SK-N-SH treated with all-trans-retinoic acid at 6 μM for 48 hours (cell line): ENCODE measurements at regions not wholly inside any gene's neighbourhood (a gene's known extent, or its start where the extent isn't known, plus 50 kb on each side); places are given as distances from the start of the nearest gene placed in this dataset.

Experiments
- CREB5 ChIP-seq: fragments of 250-450 bp; sonication (Bioruptor Pico); IDR thresholded peaks from 2 replicates; pipeline ENCODE4 v1.5.1; 2020; ENCODE audit warnings: low read depth, mild to moderate bottlenecking, moderate library complexity
- ISL1 ChIP-seq: fragments of 250-450 bp; sonication (Bioruptor Pico); IDR thresholded peaks from 2 replicates; pipeline ENCODE4 v2.1.2; 2022; ENCODE audit warnings: mild to moderate bottlenecking, moderate library complexity
- PATZ1 ChIP-seq: fragments of 250-450 bp; sonication (Bioruptor Pico); IDR thresholded peaks from 2 replicates; pipeline ENCODE4 v1.8.0; 2020; ENCODE audit warnings: mild to moderate bottlenecking, moderate library complexity, borderline replicate concordance
- RARB ChIP-seq: fragments of 250-450 bp; sonication (Bioruptor Pico); IDR thresholded peaks from 2 replicates; pipeline ENCODE4 v1.8.0; 2021; ENCODE audit warnings: mild to moderate bottlenecking, moderate library complexity
- TCF4 ChIP-seq: fragments of 250-450 bp; sonication (Bioruptor Pico); IDR thresholded peaks from 2 replicates; pipeline ENCODE4 v1.8.0; 2021; ENCODE audit warnings: mild to moderate bottlenecking, moderate library complexity, borderline replicate concordance
- TOX ChIP-seq: fragments of 250-450 bp; sonication (Bioruptor Pico); IDR thresholded peaks from 2 replicates; pipeline ENCODE4 v1.8.0; 2021; ENCODE audit warnings: mild to moderate bottlenecking, moderate library complexity, borderline replicate concordance
- TSHZ2 ChIP-seq: fragments of 250-450 bp; sonication (Bioruptor Pico); IDR thresholded peaks from 2 replicates; pipeline ENCODE4 v1.5.0; 2020; ENCODE audit warnings: mild to moderate bottlenecking, moderate library complexity
- ZFP30 ChIP-seq: fragments of 450-650 bp; formaldehyde crosslinking; IDR thresholded peaks from 2 replicates; pipeline ENCODE4 v1.5.0; 2022; ENCODE audit warnings: mild to moderate bottlenecking, moderate library complexity

- TF ChIP-seq PATZ1 (CRISPR knock-in tag) = no peak
- TF ChIP-seq TCF4 = no peak
- TF ChIP-seq TOX (CRISPR knock-in tag) = no peak
- no peak for TF ChIP-seq ISL1
- no peak for TF ChIP-seq RARB (CRISPR knock-in tag)
- TF ChIP-seq CREB5 = no peak
- TF ChIP-seq TSHZ2 = no peak
- no peak for TF ChIP-seq ZFP30 (CRISPR knock-in tag)
These were observed 327.9 kb downstream of the AKAIN1 start for GRCh38 chr18:4869155-4869554.
